ENCODE measurements at regions not wholly inside any gene's neighbourhood (a gene's known extent, or its start where the extent isn't known, plus 50 kb on each side); places are given as distances from the start of the nearest gene placed in this dataset.

DNA sequence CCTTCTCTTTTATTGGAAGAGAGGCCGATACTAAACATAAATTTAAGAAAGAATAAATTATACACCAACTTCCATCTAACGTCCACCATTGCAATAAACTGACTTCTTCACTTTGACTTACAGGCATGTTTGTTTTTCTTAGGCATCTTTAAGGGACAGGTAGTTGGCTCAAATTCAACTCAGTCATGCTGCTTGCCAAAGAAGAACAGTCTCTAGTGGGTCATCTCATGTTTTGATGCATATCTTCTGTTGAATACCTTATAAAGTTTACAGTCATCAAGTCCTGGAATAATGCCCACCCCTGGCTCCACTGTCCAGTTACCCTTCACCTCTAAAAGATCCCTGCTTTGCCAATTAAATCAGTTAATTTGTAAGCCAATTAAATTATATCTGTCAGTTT, 328.2 kb upstream of the GRAMD2B start:
- no peak for TF ChIP-seq GATA3 (IDR thresholded peaks at IDR 0.05; ENCODE audit: low read depth, low read length)
- no peak for TF ChIP-seq GATA2 (IDR thresholded peaks at IDR 0.05; ENCODE audit: low read depth, low read length)

Measured in SH-SY5Y (cell line).